ENCODE measurements at regions not wholly inside any gene's neighbourhood (a gene's known extent, or its start where the extent isn't known, plus 50 kb on each side); places are given as distances from the start of the nearest gene placed in this dataset.

- Histone ChIP-seq H3K14ac (ENCODE audit: insufficient read length) (no peak overlapping the region), H3K36me3 (ENCODE audit: control insufficient read depth in 2 of 4, insufficient read depth in 4 of 4, low read length in 3 of 4) (no peaks in the 10 kb centered on the region), H2BK12ac (ENCODE audit: low read depth, low read length) (no peak overlapping the region), H2BK15ac (ENCODE audit: low read length) (no peak overlapping the region), H3K27ac (ENCODE audit: low read depth, low read length) (no peak overlapping the region), H4K91ac (replicated peaks; ENCODE audit: insufficient read length, low read length) (no peak overlapping the region), H2BK5ac (ENCODE audit: low read depth, low read length) (no peak overlapping the region), H3K23ac (ENCODE audit: insufficient read length) (no peak overlapping the region), H2AK5ac (ENCODE audit: low read depth, low read length) (no peak overlapping the region), H3K18ac (ENCODE audit: extremely low read depth, low read length) (no peak overlapping the region), H4K8ac (ENCODE audit: extremely low read depth, insufficient read depth, low read length) (no peak overlapping the region), H2BK120ac (replicated peaks; ENCODE audit: low read depth, low read length) (no peak overlapping the region), H4K20me1 (replicated peaks in 1 of 2; ENCODE audit: control insufficient read depth in 1 of 2, insufficient read depth in 2 of 2, low read length in 2 of 2) (no peaks in the 10 kb centered on the region), H4K5ac (ENCODE audit: insufficient read length, low read depth, low read length) (no peak overlapping the region), H3K9me3 (ENCODE audit: insufficient read depth in 2 of 2, low read depth in 1 of 2, low read length in 1 of 2) (no peaks in the 10 kb centered on the region), H3K56ac (replicated peaks; ENCODE audit: insufficient read length, low read depth, low read length) (no peak overlapping the region), H3K27me3 (replicated peaks in 1 of 4; ENCODE audit: control insufficient read depth in 3 of 4, extremely low read depth in 1 of 4, insufficient read depth in 3 of 4, low read length in 3 of 4) (no peaks in the 10 kb centered on the region), H3K4ac (replicated peaks; ENCODE audit: insufficient read length, low read depth, low read length) (no peak overlapping the region), H2BK20ac (ENCODE audit: low read length) (no peak overlapping the region), H3K4me3 (ENCODE audit: extremely low read depth in 1 of 4, insufficient read depth in 2 of 4, low read depth in 3 of 4, low read length in 4 of 4) (no peak overlapping the region), H2AFZ (ENCODE audit: low read length) (no peak overlapping the region), H3K9ac (replicated peaks in 1 of 4; ENCODE audit: extremely low read depth in 1 of 4, low read depth in 3 of 4, low read length in 3 of 4) (no peak overlapping the region), H3K4me1 (replicated peaks in 1 of 4; ENCODE audit: control insufficient read depth in 3 of 4, insufficient read depth in 4 of 4, low read length in 3 of 4) (no peaks in the 10 kb centered on the region; a peak in 2 of 7 replicates), H3K79me2 (ENCODE audit: control insufficient read depth in 1 of 2, insufficient read depth in 2 of 2, low read length in 2 of 2) (no peaks in the 10 kb centered on the region), H3K79me1 (ENCODE audit: low read depth, low read length) (no peaks in the 10 kb centered on the region), H3K23me2 (ENCODE audit: low read depth, low read length) (no peaks in the 10 kb centered on the region), H3K4me2 (ENCODE audit: insufficient read depth in 1 of 2, low read depth in 2 of 2, low read length in 2 of 2) (no peak overlapping the region)
- no peak for DNase-seq (ENCODE audit: low read depth in 1 of 2, low spot score in 2 of 2)
- CTCF ChIA-PET (ENCODE audit: partially characterized antibody): no interaction called here
- TF ChIP-seq ASH2L (IDR thresholded peaks at IDR 0.05; ENCODE audit: low read length) (no peak), YY1 (IDR thresholded peaks at IDR 0.05; ENCODE audit: low read depth, low read length) (no peak)
- no peak for FAIRE-seq
- POLR2A ChIA-PET (ENCODE audit: partially characterized antibody): no interaction called here
- WGBS, 2 experiments (ENCODE audit: extremely low coverage in 1 of 2, insufficient coverage in 1 of 2, insufficient read length in 1 of 2, insufficient replicate concordance in 2 of 2, low coverage in 1 of 2, low lambda C conversion rate in 2 of 2, missing lambda C conversion rate in 1 of 2): 82% methylated on average over 3 of the region's 3 CpGs; no CpG with 5 or more reads in 1 of the 2 experiments
These were observed 576.8 kb upstream of the SMIM31 start for GRCh38 chr4:164177153-164177552.

Measured in H1 (cell line).